LNCaP clone FGC (cell line): ENCODE measurements at regions not wholly inside any gene's neighbourhood (a gene's known extent, or its start where the extent isn't known, plus 50 kb on each side); places are given as distances from the start of the nearest gene placed in this dataset.

ENCODE experiments used
- DNase-seq: peaks from one replicate; pipeline ENCODE4 v3.0.0-alpha.2; 2011; ENCODE audit warnings: low read depth
- H3K4me3 ChIP-seq: 2 replicates; pipeline ENCODE4 v1.5.1; 2011; ENCODE audit warnings: mild to moderate bottlenecking, low read depth, low read length, control low read depth
- TF ChIP-seq, protein P1 (sequence below): IDR thresholded peaks from 2 replicates; pipeline ENCODE4 v1.5.1; 2012; ENCODE audit warnings: mild to moderate bottlenecking; ENCODE audit not compliant: control insufficient read depth, insufficient read depth; ENCODE audit errors: extremely low read depth

DNA sequence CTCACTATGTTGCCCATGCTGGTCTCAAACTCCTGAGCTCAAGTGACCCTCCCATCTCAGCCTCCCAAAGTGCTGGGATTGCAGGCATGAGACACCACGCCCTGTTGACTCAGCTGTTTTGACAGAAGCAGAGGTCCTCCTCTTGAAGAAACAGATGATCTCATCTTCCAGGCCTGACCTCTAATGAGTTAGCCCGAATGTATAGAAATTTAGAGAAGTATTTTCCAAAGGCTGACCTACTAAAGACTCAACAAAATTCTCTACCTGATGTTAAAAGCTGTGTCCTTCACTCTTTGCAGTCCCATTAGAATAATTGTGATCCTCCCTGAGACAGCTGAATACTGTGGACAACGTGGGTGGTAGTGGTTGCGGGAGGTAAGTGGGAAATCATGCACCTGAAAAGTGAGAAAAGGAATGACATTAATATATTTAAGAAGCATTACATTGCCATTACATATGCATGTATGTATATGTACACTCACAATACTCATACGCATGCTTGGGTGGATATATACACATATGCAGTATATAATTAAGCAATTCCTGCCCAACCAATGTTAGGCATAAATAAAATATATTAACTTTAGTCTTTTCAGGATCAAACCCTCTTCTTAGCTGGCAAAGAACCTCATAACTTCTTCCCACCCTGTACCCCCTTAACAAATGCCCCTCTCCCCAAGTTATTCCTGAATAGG is 204.6 kb upstream of the NR2F2 start:
- H3K4me3 ChIP-seq: no peak overlapping the region
- TF ChIP-seq, protein P1, sequence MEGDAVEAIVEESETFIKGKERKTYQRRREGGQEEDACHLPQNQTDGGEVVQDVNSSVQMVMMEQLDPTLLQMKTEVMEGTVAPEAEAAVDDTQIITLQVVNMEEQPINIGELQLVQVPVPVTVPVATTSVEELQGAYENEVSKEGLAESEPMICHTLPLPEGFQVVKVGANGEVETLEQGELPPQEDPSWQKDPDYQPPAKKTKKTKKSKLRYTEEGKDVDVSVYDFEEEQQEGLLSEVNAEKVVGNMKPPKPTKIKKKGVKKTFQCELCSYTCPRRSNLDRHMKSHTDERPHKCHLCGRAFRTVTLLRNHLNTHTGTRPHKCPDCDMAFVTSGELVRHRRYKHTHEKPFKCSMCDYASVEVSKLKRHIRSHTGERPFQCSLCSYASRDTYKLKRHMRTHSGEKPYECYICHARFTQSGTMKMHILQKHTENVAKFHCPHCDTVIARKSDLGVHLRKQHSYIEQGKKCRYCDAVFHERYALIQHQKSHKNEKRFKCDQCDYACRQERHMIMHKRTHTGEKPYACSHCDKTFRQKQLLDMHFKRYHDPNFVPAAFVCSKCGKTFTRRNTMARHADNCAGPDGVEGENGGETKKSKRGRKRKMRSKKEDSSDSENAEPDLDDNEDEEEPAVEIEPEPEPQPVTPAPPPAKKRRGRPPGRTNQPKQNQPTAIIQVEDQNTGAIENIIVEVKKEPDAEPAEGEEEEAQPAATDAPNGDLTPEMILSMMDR: no peak
- DNase-seq: no peak

DNA sequence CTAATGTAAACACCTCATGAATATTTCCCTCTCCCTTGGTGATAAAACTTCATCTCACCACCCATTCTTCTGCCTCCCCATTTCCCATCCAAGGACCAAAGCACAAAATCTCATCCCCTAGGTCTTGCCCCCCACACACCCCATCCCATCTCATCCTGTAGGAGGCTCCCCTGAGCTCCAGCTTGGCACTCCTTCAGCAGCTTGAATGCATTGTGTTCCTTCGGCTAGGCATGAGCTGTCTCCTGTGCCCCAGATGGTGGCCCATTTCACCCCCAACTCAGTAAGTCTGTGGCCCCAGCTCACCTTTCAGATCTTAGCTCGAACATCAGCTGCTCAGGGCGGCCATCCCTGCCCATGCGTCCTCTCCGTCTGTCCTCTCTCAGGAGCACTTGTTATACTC is 203.6 kb upstream of the NR2F2 start:
- no peak for DNase-seq
- H3K4me3 ChIP-seq: no peak overlapping the region
- TF ChIP-seq, protein P1: no peak

DNA sequence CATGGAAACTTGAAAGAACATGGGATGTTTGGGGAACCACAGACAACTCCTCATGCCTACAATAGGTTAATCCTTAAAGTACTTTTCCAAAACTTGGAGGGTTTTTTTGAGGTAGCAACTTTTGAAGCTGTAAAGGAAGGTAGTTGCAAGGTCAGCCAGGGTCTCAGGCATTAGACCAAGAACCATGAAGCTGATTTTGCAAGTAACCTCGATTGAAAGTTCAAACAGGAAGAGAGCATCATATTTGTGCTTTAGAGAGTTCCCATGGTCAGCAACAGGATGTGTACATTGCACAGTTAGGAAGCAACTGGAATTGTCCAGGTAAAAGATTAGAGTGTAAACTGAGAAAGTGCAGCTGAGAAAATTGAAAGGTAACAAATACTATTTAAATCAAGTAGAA is 199.8 kb upstream of the NR2F2 start:
- DNase-seq: no peak
- no peak overlapping the region for H3K4me3 ChIP-seq
- TF ChIP-seq, protein P1: no peak

DNA sequence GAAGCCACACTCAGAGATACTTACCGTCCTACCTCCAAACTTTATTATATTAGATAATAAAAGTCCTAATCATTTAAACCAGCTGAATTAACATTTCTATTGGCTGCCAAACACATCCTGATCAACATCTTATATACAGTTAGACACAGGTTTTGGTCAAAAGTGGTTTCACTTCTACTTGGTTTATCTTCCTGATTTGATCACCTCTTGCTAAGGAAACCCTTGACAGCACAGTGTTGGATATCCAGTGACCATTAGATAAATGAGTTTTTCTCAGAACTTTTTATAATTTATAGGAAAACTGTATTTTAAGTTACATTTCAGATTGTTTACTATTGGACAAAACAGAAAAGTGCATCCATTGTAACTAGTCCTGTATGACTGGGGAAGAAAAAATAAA is 198.4 kb upstream of the NR2F2 start:
- H3K4me3 ChIP-seq: no peak overlapping the region
- no peak for DNase-seq
- TF ChIP-seq, protein P1: no peak

DNA sequence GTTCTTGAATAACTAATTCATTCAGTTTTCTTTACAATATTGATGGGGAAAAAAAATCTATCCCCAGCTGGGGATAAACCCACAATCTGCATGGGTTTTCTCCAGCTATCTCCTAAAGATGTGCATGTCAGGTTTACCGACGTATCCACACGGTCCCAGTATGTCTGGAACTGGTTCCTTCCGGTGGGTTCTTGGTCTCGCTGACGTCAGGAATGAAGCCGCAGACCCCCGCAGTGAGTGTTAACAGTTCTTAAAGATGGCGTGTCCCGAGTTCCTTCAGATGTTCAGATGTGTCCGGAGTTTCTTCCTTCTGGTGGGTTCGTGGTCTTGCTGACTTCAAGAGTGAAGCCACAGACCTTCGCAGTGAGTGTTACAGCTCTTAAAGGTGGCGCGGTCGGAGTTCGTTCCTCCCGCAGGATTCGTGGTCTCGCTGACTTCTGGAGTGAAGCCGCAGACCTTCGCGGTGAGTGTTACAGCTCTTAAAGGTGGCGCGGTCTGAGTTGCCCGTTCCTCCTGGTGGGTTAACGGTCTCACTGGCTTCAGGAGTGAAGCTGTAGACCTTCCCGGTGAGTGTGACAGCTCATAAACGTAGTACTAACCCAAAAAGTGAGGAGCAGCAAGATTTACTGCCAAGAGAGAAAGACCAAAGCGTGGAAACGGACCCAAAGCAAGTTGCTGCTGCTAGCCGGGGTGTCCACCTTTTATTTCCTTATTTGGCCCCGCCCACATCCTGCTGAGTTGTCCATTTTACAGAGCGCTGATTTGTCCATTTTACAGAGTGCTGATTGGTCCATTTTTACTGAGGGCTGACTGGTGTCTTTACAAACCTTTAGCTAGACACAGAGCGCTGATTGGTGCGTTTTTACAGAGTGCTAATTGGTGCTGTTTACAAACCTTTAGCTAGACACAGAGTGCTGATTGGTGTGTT is 195.1 kb upstream of the NR2F2 start:
- TF ChIP-seq, protein P1: no peak
- no peak overlapping the region for H3K4me3 ChIP-seq
- no peak for DNase-seq

DNA sequence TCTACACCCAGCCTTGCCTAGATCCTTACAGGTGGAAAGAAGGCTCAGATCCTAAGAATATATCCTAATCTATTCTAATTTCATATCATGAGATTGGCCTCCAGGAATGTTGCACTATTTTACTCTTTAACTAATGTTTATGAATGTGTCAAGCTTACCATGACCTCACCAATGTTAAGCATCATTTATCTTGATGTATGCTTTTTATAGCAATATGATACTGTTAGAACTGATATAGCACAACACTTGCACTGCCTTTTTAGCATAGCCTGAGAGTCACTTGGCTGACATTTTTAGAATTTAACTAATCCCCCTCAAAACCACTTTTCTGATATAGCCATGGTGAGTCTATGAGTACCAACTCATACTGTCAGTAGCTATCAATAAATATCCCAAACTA is 191.5 kb upstream of the NR2F2 start:
- TF ChIP-seq, protein P1: no peak
- no peak for DNase-seq
- no peak overlapping the region for H3K4me3 ChIP-seq
